Mesenchymal stem cell (in vitro differentiated cells and primary cell): ENCODE measurements at regions not wholly inside any gene's neighbourhood (a gene's known extent, or its start where the extent isn't known, plus 50 kb on each side); places are given as distances from the start of the nearest gene placed in this dataset.
"Not testable (repeated sequence)": the region's sequence is repeated elsewhere in the genome, so short reads cannot be mapped to it uniquely, and the experiment has no call there.

Experiments
- DNase-seq: peaks from one replicate; pipeline ENCODE4 v3.0.0-alpha.2; 2013
- H2AFZ ChIP-seq: one replicate; pipeline ENCODE4 v1.6.1; 2013; ENCODE audit warnings: low read depth, mild to moderate bottlenecking, control low read depth, inconsistent platforms, low read length, moderate library complexity
- H2AK5ac ChIP-seq: 2 replicates; pipeline ENCODE4 v1.6.1; 2013; ENCODE audit warnings: low read length, moderate library complexity, mild to moderate bottlenecking, inconsistent platforms; ENCODE audit not compliant: severe bottlenecking
- H2BK120ac ChIP-seq: one replicate; pipeline ENCODE4 v1.6.1; 2013; ENCODE audit warnings: low read depth, mild to moderate bottlenecking, inconsistent platforms, low read length, moderate library complexity
- H2BK12ac ChIP-seq, 2 experiments: one replicate each; pipeline ENCODE4 v1.6.1; 2013; ENCODE audit warnings: inconsistent platforms in 2 of 2, low read length in 2 of 2, mild to moderate bottlenecking in 2 of 2, moderate library complexity in 2 of 2, control low read depth in 1 of 2
- H2BK15ac ChIP-seq: one replicate; pipeline ENCODE4 v1.6.1; 2013; ENCODE audit warnings: mild to moderate bottlenecking, low read depth, inconsistent platforms; ENCODE audit not compliant: poor library complexity, severe bottlenecking
- H2BK5ac ChIP-seq: 2 replicates; pipeline ENCODE4 v1.6.1; 2013; ENCODE audit warnings: low read depth, mild to moderate bottlenecking, low read length, control low read depth, inconsistent platforms; ENCODE audit not compliant: poor library complexity, severe bottlenecking
- H3K14ac ChIP-seq, 2 experiments: one replicate each; pipeline ENCODE4 v1.6.1; 2013; ENCODE audit warnings: inconsistent platforms in 2 of 2, low read length in 2 of 2, control low read depth in 1 of 2, mild to moderate bottlenecking in 1 of 2, moderate library complexity in 1 of 2
- H3K18ac ChIP-seq, 2 experiments: one replicate each; pipeline ENCODE4 v1.6.1; 2013; ENCODE audit warnings: inconsistent platforms in 2 of 2, low read length in 2 of 2, control low read depth in 1 of 2, low read depth in 1 of 2, mild to moderate bottlenecking in 1 of 2
- H3K23ac ChIP-seq, 2 experiments: one replicate each; pipeline ENCODE4 v1.6.1; 2013; ENCODE audit warnings: inconsistent platforms in 2 of 2, low read length in 2 of 2, mild to moderate bottlenecking in 2 of 2, moderate library complexity in 2 of 2, control low read depth in 1 of 2
- H3K27ac ChIP-seq: 2 replicates; pipeline ENCODE4 v1.5.1; 2013; ENCODE audit warnings: mild to moderate bottlenecking, moderate library complexity, low read length, control low read depth, inconsistent platforms; ENCODE audit not compliant: poor library complexity, severe bottlenecking
- H3K27me3 ChIP-seq, 2 experiments: 2 replicates each; pipeline versions ENCODE4 v1.6.1 to v1.7.0; 2013; ENCODE audit warnings: low read length in 2 of 2, mild to moderate bottlenecking in 2 of 2, moderate library complexity in 2 of 2, control low read depth in 1 of 2, inconsistent platforms in 1 of 2; ENCODE audit not compliant: control insufficient read depth in 1 of 2, insufficient read depth in 1 of 2
- H3K36me3 ChIP-seq, 2 experiments: 2 replicates each; pipeline versions ENCODE4 v1.6.1 to v1.7.0; 2013; ENCODE audit warnings: low read length in 2 of 2, control low read depth in 1 of 2, inconsistent platforms in 1 of 2, low read depth in 1 of 2, mild to moderate bottlenecking in 1 of 2; ENCODE audit not compliant: insufficient read depth in 2 of 2, control insufficient read depth in 1 of 2
- H3K4ac ChIP-seq, 2 experiments: one replicate each; pipeline ENCODE4 v1.6.1; 2013; ENCODE audit warnings: inconsistent platforms in 2 of 2, low read length in 2 of 2, mild to moderate bottlenecking in 2 of 2, moderate library complexity in 2 of 2, control low read depth in 1 of 2, low read depth in 1 of 2
- H3K4me1 ChIP-seq: 2 replicates; pipeline ENCODE4 v1.6.1; 2013; ENCODE audit warnings: low read depth, low read length, control low read depth; ENCODE audit not compliant: control insufficient read depth, insufficient read depth
- H3K4me2 ChIP-seq: 2 replicates; pipeline ENCODE4 v1.6.1; 2013; ENCODE audit warnings: low read length, mild to moderate bottlenecking, inconsistent platforms; ENCODE audit not compliant: poor library complexity, severe bottlenecking
- H3K4me3 ChIP-seq, 2 experiments: 2 replicates each; pipeline versions ENCODE4 v1.5.1 to v1.7.0; 2013; ENCODE audit warnings: low read length in 2 of 2, mild to moderate bottlenecking in 2 of 2, control low read depth in 1 of 2, low read depth in 1 of 2; ENCODE audit not compliant: insufficient read depth in 1 of 2
- H3K79me1 ChIP-seq: replicated peaks from 2 replicates; pipeline ENCODE4 v1.6.1; 2013; ENCODE audit warnings: mild to moderate bottlenecking, control low read depth, low read length, inconsistent platforms; ENCODE audit not compliant: poor library complexity, severe bottlenecking
- H3K9ac ChIP-seq: 2 replicates; pipeline ENCODE4 v1.7.0; 2013; ENCODE audit warnings: mild to moderate bottlenecking, low read length, moderate library complexity
- H3K9me3 ChIP-seq: 2 replicates; pipeline ENCODE4 v1.7.0; 2013; ENCODE audit warnings: mild to moderate bottlenecking, low read length; ENCODE audit not compliant: control insufficient read depth
- H4K8ac ChIP-seq: one replicate; pipeline ENCODE4 v1.6.1; 2013; ENCODE audit warnings: inconsistent platforms, mild to moderate bottlenecking, low read length, moderate library complexity
- H4K91ac ChIP-seq: one replicate; pipeline ENCODE4 v1.6.1; 2013; ENCODE audit warnings: mild to moderate bottlenecking, low read length, inconsistent platforms
- WGBS: methylation state at CpG from one replicate; pipeline ENCODE4 v1.1.7; 2013; ENCODE audit warnings: mixed read lengths; 5-methylcytosine and 5-hydroxymethylcytosine counted together

GRCh38 chr7:9516662-9517061 lies 1083.3 kb downstream of the NXPH1 start:
- DNase-seq: no peak
- Histone ChIP-seq H2AK5ac (no peak overlapping the region), H3K9ac (no peak overlapping the region), H3K14ac (no peak overlapping the region), H3K18ac (no peak overlapping the region), H2BK5ac (no peak overlapping the region), H3K27me3 (no peaks in the 10 kb centered on the region), H3K4ac (no peak overlapping the region), H3K9me3 (no peaks in the 10 kb centered on the region), H3K79me1 (no peaks in the 10 kb centered on the region), H3K4me1 (no peaks in the 10 kb centered on the region), H2BK120ac (no peak overlapping the region), H4K8ac (no peak overlapping the region), H2BK12ac (no peak overlapping the region), H3K36me3 (no peaks in the 10 kb centered on the region), H3K4me3 (no peak overlapping the region), H2BK15ac (no peak overlapping the region), H2AFZ (no peak overlapping the region), H3K4me2 (no peak overlapping the region), H4K91ac (no peak overlapping the region), H3K27ac (no peak overlapping the region), H3K23ac (no peak overlapping the region)
- 73% methylated on average over 3 of the region's 4 CpGs for WGBS

GRCh38 chr7:9523579-9523978 lies 1090.2 kb downstream of the NXPH1 start:
- no peak overlapping the region for H2BK15ac ChIP-seq
- no peak overlapping the region for H3K27ac ChIP-seq
- H2BK5ac ChIP-seq: no peak overlapping the region
- H2BK12ac ChIP-seq: no peak overlapping the region
- no peak overlapping the region for H3K4ac ChIP-seq
- H3K9me3 ChIP-seq: no peaks in the 10 kb centered on the region
- 100% methylated on average over 2 of the region's 2 CpGs for WGBS
- H3K18ac ChIP-seq: no peak overlapping the region
- no peak overlapping the region for H4K8ac ChIP-seq
- H3K4me3 ChIP-seq: no peak overlapping the region
- no peak overlapping the region for H2AFZ ChIP-seq
- H3K9ac ChIP-seq: no peak overlapping the region
- H3K4me2 ChIP-seq: no peak overlapping the region
- H3K27me3 ChIP-seq: no peaks in the 10 kb centered on the region
- H3K79me1 ChIP-seq: no peaks in the 10 kb centered on the region
- H3K4me1 ChIP-seq: no peaks in the 10 kb centered on the region
- DNase-seq: no peak
- H2AK5ac ChIP-seq: no peak overlapping the region
- no peak overlapping the region for H3K23ac ChIP-seq
- H4K91ac ChIP-seq: no peak overlapping the region
- H3K14ac ChIP-seq: no peak overlapping the region
- H3K36me3 ChIP-seq: no peaks in the 10 kb centered on the region
- H2BK120ac ChIP-seq: no peak overlapping the region

- H3K36me3 ChIP-seq, H3K27ac ChIP-seq, H3K4ac ChIP-seq, H2BK5ac ChIP-seq, H3K9me3 ChIP-seq, H3K18ac ChIP-seq, H2AFZ ChIP-seq, H3K79me1 ChIP-seq, H3K14ac ChIP-seq, H3K4me3 ChIP-seq, DNase-seq, H3K23ac ChIP-seq, H2BK120ac ChIP-seq, H3K4me2 ChIP-seq, H3K4me1 ChIP-seq, H2BK12ac ChIP-seq, H4K91ac ChIP-seq, H2AK5ac ChIP-seq, H2BK15ac ChIP-seq, H4K8ac ChIP-seq, H3K27me3 ChIP-seq, H3K9ac ChIP-seq: not testable (repeated sequence)
- 91% methylated on average over 4 of the region's 4 CpGs for WGBS
These were observed 1119.0 kb downstream of the NXPH1 start for GRCh38 chr7:9552431-9552830.

- Histone ChIP-seq H3K18ac (no peak overlapping the region), H3K23ac (no peak overlapping the region), H3K4me1 (no peaks in the 10 kb centered on the region), H3K27ac (no peak overlapping the region), H2BK120ac (no peak overlapping the region), H3K4me3 (no peak overlapping the region), H2AFZ (no peak overlapping the region), H3K79me1 (no peaks in the 10 kb centered on the region), H3K9me3 (no peaks in the 10 kb centered on the region), H2AK5ac (no peak overlapping the region), H2BK5ac (no peak overlapping the region), H3K14ac (no peak overlapping the region), H2BK15ac (no peak overlapping the region), H4K91ac (no peak overlapping the region), H3K27me3 (no peaks in the 10 kb centered on the region), H3K36me3 (no peaks in the 10 kb centered on the region), H4K8ac (no peak overlapping the region), H2BK12ac (no peak overlapping the region), H3K4ac (no peak overlapping the region), H3K9ac (no peak overlapping the region), H3K4me2 (no peak overlapping the region)
- DNase-seq: no peak
- WGBS: 58% methylated on average over 3 of the region's 3 CpGs
These were observed 1124.4 kb downstream of the NXPH1 start for GRCh38 chr7:9557853-9558252.
